ENCODE measurements at regions not wholly inside any gene's neighbourhood (a gene's known extent, or its start where the extent isn't known, plus 50 kb on each side); places are given as distances from the start of the nearest gene placed in this dataset.

GRCh38 chr12:77767335-77767734 is 63.4 kb upstream of the NAV3 start:
- TF ChIP-seq POLR2A (IDR thresholded peaks at IDR 0.05; ENCODE audit: low read depth, low read length) = no peak
- no peak for TF ChIP-seq POLR2AphosphoS5 (IDR thresholded peaks at IDR 0.05; ENCODE audit: low read depth, low read length)

All from GM12892 (cell line).